ENCODE measurements at regions not wholly inside any gene's neighbourhood (a gene's known extent, or its start where the extent isn't known, plus 50 kb on each side); places are given as distances from the start of the nearest gene placed in this dataset.

DNA sequence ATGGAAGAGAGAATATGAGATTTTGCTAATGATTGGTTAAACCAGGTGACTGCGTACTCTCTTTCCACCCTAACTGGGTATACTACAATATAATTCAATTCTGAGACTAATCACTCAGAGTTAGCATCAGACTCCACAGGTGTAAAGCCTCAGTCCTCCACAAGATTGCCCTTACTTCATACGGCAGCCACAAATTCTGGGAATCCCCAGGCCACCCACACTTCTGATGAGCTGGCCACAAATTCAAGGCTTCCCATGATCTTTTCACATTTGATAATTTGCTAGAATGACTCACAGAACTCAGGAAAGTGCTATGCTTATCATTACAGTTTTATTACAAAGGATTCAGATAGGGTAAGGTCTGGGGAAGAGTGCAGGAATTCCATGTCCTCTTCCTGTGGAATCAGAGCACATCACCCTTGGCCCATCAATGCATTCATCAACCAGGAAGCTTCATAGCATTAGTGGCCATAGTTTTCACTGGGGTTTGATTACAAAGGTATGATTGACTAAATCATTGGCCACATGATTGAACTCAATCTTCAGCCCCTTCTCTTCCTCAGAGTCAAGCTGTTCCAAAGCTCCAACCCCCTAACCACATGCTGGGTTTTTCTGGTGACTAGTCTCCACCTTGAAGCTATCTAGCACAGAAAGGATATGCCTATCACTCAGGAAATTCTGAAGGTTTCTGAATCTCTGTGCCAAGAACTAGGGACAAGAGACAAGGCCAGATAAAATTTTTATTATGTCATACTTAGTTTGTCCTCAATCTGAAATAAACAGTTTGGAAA, 131.7 kb downstream of the HHIPL2 start:
- no peak for TF ChIP-seq POLR2A (IDR thresholded peaks at IDR 0.05)
- TF ChIP-seq, protein P1, sequence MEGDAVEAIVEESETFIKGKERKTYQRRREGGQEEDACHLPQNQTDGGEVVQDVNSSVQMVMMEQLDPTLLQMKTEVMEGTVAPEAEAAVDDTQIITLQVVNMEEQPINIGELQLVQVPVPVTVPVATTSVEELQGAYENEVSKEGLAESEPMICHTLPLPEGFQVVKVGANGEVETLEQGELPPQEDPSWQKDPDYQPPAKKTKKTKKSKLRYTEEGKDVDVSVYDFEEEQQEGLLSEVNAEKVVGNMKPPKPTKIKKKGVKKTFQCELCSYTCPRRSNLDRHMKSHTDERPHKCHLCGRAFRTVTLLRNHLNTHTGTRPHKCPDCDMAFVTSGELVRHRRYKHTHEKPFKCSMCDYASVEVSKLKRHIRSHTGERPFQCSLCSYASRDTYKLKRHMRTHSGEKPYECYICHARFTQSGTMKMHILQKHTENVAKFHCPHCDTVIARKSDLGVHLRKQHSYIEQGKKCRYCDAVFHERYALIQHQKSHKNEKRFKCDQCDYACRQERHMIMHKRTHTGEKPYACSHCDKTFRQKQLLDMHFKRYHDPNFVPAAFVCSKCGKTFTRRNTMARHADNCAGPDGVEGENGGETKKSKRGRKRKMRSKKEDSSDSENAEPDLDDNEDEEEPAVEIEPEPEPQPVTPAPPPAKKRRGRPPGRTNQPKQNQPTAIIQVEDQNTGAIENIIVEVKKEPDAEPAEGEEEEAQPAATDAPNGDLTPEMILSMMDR (IDR thresholded peaks at IDR 0.05) = no peak
- no peak for TF ChIP-seq EP300 (IDR thresholded peaks at IDR 0.05; ENCODE audit: low read depth)
- no peak for TF ChIP-seq POLR2AphosphoS5 (IDR thresholded peaks at IDR 0.05)
